Stimulated activated CD4-positive, alpha-beta T cell treated with anti-CD3 and anti-CD28 coated beads, Interleukin-15, amount 100 ng/mL, for 1 hour (primary cell): ENCODE measurements at regions not wholly inside any gene's neighbourhood (a gene's known extent, or its start where the extent isn't known, plus 50 kb on each side); places are given as distances from the start of the nearest gene placed in this dataset.
"Not testable (repeated sequence)": the region's sequence is repeated elsewhere in the genome, so short reads cannot be mapped to it uniquely, and the experiment has no call there.

ENCODE experiments used
- DNase-seq, 2 donors: peaks; one replicate each; pipeline ENCODE4 v3.0.0-alpha.2; 2020; ENCODE audit warnings: low read depth in 1 of 2, low spot score in 1 of 2

- DNase-seq = no peak
These were observed 241.5 kb upstream of the NRIP1 start for GRCh38 chr21:15306271-15306670.

- DNase-seq = no peak
These were observed 243.5 kb upstream of the NRIP1 start for GRCh38 chr21:15308333-15308732.

- DNase-seq = no peak
These were observed 244.3 kb upstream of the NRIP1 start for GRCh38 chr21:15309022-15309590.

DNA sequence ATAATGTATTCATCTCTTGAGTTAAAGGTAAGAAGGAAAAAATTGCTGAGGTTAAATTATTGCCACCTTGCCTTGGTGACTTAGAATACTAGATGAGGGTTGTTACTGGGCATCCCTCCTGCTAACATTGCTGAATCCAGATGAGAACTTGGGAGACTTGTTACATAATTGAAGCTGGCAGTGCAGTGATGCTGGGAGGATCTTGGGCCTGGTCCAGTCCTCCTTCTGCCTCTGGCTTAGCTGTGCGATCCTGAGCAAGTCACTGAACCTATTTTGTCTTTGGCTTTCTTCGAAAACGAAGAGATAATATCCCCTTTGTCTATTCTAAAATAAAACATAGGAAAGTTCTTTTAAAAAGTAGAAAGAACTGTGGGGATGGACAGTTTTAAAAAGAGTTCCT is 244.9 kb upstream of the NRIP1 start:
- DNase-seq = no peak

GRCh38 chr21:15311510-15311909 is 246.7 kb upstream of the NRIP1 start:
- no peak for DNase-seq

- DNase-seq = not testable (repeated sequence)
These were observed 252.2 kb upstream of the NRIP1 start for GRCh38 chr21:15317034-15317433.

DNA sequence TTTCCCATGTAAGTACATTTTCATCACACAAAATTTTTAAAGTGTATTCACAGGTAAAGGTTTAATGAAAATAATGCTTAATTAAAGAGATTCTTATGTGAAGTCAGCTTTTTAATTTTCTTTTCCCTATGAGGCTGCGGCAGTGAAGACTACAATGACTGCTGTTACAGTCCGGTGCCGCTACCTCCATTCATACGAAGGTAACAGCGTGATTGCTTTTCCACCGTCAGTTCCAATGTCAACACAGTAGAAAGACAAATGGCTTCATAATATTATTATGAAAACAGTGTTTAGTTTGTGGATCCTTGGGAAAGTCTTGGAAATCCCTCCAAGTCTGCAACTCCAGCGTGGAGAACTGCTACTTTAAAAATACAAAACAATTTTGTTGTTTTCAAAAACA is 254.9 kb upstream of the NRIP1 start:
- DNase-seq = no peak

- no peak for DNase-seq
These were observed 259.7 kb upstream of the NRIP1 start for GRCh38 chr21:15324542-15324941.

- no peak for DNase-seq
These were observed 261.4 kb upstream of the NRIP1 start for GRCh38 chr21:15326032-15326867.

GRCh38 chr21:15327637-15328265 is 263.0 kb upstream of the NRIP1 start:
- DNase-seq = no peak

DNA sequence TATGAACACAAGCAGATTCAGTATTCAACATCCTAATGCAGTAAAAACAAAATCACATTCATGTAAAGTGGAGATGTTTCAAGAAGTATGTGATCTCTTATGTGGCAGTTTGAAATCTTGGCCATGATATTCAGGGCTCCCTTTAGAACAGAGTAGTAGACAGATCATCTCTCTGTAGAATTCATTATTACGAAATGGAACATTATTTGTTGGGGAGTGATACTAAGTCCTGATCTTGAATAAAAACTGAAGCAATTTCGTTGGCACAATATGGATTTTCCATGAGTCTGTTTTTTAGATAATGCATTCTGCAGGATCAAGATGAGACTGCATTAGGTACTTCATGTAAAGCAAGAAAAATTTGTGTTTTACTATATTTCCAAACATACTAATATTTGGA is 264.4 kb upstream of the NRIP1 start:
- DNase-seq = no peak

DNA sequence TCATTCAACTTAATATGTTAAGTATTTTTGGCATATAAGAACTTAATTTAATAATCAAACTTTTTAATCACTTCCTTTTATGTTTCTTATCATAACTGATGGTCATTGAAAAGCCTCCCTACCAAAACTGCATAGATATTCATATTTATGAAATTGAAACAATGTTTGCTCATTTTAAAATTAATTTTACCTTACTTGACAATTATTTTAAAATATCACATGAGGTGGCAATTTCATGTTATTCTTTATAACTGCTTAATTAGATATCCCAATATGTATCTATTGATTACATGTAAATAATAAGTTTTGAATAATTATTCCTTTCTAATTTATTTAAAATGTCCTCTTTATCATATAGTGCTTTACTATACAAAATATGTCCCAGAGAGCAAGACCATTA is 266.1 kb upstream of the NRIP1 start:
- no peak for DNase-seq

DNA sequence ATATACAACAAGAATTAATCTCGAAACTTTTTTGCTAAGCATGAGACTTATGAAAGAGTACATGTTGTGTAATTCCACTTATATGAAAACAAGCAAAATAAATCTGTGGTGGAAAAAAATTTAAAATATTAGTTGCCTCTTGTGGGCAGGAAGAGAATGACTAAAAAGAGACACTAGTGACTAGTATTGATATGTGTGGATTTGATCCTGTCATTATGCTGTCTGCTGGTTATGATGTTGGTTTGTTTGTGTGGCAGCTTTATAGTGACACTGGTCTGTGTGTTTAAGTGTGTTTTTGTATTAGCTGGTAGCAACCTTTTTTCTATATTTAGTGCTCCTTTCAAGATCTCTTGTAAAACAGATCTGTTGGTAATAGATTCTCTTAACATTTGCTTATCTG is 267.8 kb upstream of the NRIP1 start:
- DNase-seq = no peak

- no peak for DNase-seq
These were observed 268.4 kb upstream of the NRIP1 start for GRCh38 chr21:15333136-15333710.

DNA sequence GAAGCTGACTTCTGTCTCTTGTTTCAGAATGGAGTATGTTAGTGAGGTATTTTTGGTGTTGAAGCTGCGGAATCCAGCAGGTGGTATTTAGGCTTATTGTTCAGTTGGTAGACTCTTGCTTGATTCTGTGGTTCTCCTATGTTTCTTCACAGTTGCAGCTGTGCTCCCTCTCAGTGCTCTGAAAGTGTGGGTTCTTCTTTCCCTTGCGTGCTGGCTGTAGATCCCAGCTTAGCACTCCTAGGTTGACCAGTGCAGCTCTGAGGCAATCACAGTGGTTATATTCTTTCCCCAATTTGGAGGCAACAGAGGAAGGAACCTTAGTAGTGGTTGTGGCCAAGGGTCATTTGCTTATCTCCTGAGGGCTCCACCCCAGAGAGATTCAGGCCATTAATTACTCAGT is 269.2 kb upstream of the NRIP1 start:
- DNase-seq = no peak

GRCh38 chr21:15343066-15343465 is 278.3 kb upstream of the NRIP1 start:
- DNase-seq = no peak

- no peak for DNase-seq
These were observed 287.2 kb upstream of the NRIP1 start for GRCh38 chr21:15352009-15352408.

- DNase-seq = no peak
These were observed 288.7 kb upstream of the NRIP1 start for GRCh38 chr21:15353546-15353945.

GRCh38 chr21:15354516-15354915 is 289.7 kb upstream of the NRIP1 start:
- no peak for DNase-seq

DNA sequence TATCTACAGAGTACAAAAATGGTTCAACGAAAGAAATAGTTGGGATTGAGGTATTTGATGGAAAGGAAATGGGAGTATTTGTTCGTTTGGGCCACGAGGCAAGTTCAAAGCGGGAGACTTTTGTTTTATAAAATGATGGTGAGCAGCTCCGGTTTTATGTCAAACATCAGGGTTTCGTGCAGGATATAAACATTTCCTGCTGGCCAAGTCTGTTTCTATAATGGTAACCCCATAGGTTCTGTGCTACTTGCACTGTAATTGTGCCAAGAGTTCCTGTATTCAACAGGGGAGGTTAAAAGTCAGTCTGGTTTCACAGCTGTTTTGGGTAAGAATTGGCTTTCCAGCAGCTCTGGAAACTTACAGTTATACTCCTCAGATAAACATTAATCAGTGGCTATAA is 290.3 kb upstream of the NRIP1 start:
- DNase-seq = no peak

DNA sequence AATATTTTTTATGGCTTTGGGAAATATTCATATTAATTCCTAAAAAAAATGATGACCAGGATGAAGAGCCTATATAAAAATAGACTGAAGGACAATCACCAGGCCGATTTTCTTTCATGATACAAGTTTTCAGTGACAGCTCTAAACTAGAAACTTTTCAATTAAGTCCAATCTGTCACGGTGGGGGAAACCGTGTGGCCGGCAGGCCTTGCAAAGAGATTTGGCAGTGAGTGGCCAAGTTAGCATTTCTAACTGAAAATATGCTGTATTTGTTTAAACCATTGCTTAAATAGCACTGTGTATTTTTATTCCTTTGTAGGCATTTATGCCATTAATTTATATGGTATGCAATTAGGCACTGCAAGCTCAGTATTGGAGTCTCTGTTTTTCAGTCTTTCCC is 294.5 kb upstream of the NRIP1 start:
- no peak for DNase-seq

GRCh38 chr21:15362458-15362857 is 297.7 kb upstream of the NRIP1 start:
- no peak for DNase-seq
